Keratinocyte (primary cell): ENCODE measurements at regions not wholly inside any gene's neighbourhood (a gene's known extent, or its start where the extent isn't known, plus 50 kb on each side); places are given as distances from the start of the nearest gene placed in this dataset.

Experiments
- EZH2 ChIP-seq: IDR thresholded peaks from one replicate; pipeline ENCODE4 v1.6.1; 2012; ENCODE audit warnings: inconsistent platforms, mild to moderate bottlenecking, low read length, moderate library complexity
- TF ChIP-seq, protein P1 (sequence below), 3 experiments: IDR thresholded peaks in 1 of 3; conservative IDR thresholded peaks in 1 of 3; optimal IDR thresholded peaks in 1 of 3; 2 replicates in 2 of 3; 3 replicates in 1 of 3; pipeline versions ENCODE3 to v1.5.1; 2011; ENCODE audit warnings: low read length in 3 of 3, mild to moderate bottlenecking in 3 of 3, moderate library complexity in 2 of 3, control low read depth in 1 of 3, inconsistent platforms in 1 of 3; ENCODE audit not compliant: insufficient read depth in 2 of 3; ENCODE audit errors: extremely low read depth in 1 of 3

- TF ChIP-seq, protein P1, sequence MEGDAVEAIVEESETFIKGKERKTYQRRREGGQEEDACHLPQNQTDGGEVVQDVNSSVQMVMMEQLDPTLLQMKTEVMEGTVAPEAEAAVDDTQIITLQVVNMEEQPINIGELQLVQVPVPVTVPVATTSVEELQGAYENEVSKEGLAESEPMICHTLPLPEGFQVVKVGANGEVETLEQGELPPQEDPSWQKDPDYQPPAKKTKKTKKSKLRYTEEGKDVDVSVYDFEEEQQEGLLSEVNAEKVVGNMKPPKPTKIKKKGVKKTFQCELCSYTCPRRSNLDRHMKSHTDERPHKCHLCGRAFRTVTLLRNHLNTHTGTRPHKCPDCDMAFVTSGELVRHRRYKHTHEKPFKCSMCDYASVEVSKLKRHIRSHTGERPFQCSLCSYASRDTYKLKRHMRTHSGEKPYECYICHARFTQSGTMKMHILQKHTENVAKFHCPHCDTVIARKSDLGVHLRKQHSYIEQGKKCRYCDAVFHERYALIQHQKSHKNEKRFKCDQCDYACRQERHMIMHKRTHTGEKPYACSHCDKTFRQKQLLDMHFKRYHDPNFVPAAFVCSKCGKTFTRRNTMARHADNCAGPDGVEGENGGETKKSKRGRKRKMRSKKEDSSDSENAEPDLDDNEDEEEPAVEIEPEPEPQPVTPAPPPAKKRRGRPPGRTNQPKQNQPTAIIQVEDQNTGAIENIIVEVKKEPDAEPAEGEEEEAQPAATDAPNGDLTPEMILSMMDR (optimal IDR thresholded peaks at IDR 0.05 in 1 of 3, IDR thresholded peaks at IDR 0.05 in 1 of 3, conservative IDR thresholded peaks at IDR 0.05 in 1 of 3; ENCODE audit: extremely low read depth in 1 of 3, insufficient read depth in 2 of 3, low read length in 3 of 3), result no peak
- TF ChIP-seq EZH2, result no peak
These were observed 58.7 kb upstream of the PPP2R5A start for GRCh38 chr1:212226467-212226866.
